Fibroblast of lung (primary cell): ENCODE measurements at regions not wholly inside any gene's neighbourhood (a gene's known extent, or its start where the extent isn't known, plus 50 kb on each side); places are given as distances from the start of the nearest gene placed in this dataset.

ENCODE experiments used
- DNase-seq, 2 donors: peaks; one replicate each; pipeline versions ENCODE4 v3.0.0 to v3.0.0-alpha.2; 2010; ENCODE audit warnings: low read depth in 2 of 2
- H2AFZ ChIP-seq: 2 replicates; pipeline ENCODE4 v1.5.1; 2012; ENCODE audit warnings: low read length, control low read depth, inconsistent platforms
- H3K27ac ChIP-seq: 2 replicates; pipeline ENCODE4 v1.5.1; 2011; ENCODE audit warnings: low read length, control low read depth; ENCODE audit not compliant: insufficient read depth
- H3K27me3 ChIP-seq: 2 replicates; pipeline ENCODE4 v1.5.1; 2011; ENCODE audit warnings: mild to moderate bottlenecking, low read length; ENCODE audit not compliant: control insufficient read depth, insufficient read depth
- H3K36me3 ChIP-seq: 2 replicates; pipeline ENCODE4 v1.5.1; 2011; ENCODE audit warnings: low read length; ENCODE audit not compliant: control insufficient read depth, insufficient read depth
- H3K4me1 ChIP-seq: 2 replicates; pipeline ENCODE4 v1.5.1; 2011; ENCODE audit warnings: low read length; ENCODE audit not compliant: control insufficient read depth, insufficient read depth; ENCODE audit errors: extremely low read depth
- H3K4me2 ChIP-seq: 2 replicates; pipeline ENCODE4 v1.5.1; 2011; ENCODE audit warnings: low read length, control low read depth; ENCODE audit not compliant: insufficient read depth; ENCODE audit errors: extremely low read depth
- H3K4me3 ChIP-seq, 4 experiments: fragments of 200-600 bp in 1 of 4; sonication (generic) in 1 of 4; replicated peaks in 1 of 4; 2 replicates each; pipeline ENCODE4 v1.5.1; 2011 to 2016; ENCODE audit warnings: low read length in 4 of 4, low read depth in 3 of 4, mild to moderate bottlenecking in 3 of 4, control low read depth in 2 of 4, inconsistent platforms in 1 of 4, mixed read lengths in 1 of 4; ENCODE audit not compliant: insufficient read depth in 1 of 4; ENCODE audit errors: control extremely low read depth in 1 of 4
- H3K79me2 ChIP-seq: 2 replicates; pipeline ENCODE4 v1.5.1; 2012; ENCODE audit warnings: mild to moderate bottlenecking, low read length, inconsistent platforms; ENCODE audit not compliant: control insufficient read depth, insufficient read depth
- H3K9ac ChIP-seq: 2 replicates; pipeline ENCODE4 v1.5.1; 2011; ENCODE audit warnings: mild to moderate bottlenecking, low read length, control low read depth; ENCODE audit not compliant: insufficient read depth
- H3K9me3 ChIP-seq: 2 replicates; pipeline ENCODE4 v1.5.1; 2012; ENCODE audit warnings: low read depth, low read length; ENCODE audit not compliant: control insufficient read depth, insufficient read depth
- H4K20me1 ChIP-seq: 2 replicates; pipeline ENCODE4 v1.5.1; 2011; ENCODE audit warnings: low read length; ENCODE audit not compliant: control insufficient read depth, insufficient read depth; ENCODE audit errors: extremely low read depth
- CTCF ChIP-seq, 2 donors: IDR thresholded peaks in 1 of 2; conservative IDR thresholded peaks in 1 of 2; 1 replicate in 1 of 2; 2 replicates in 1 of 2; pipeline ENCODE4 v1.5.1; 2011 to 2012; ENCODE audit warnings: low read length in 2 of 2, control low read depth in 1 of 2, inconsistent platforms in 1 of 2, low read depth in 1 of 2, mild to moderate bottlenecking in 1 of 2
- EZH2 ChIP-seq: IDR thresholded peaks from 2 replicates; pipeline ENCODE4 v1.5.1; 2012; ENCODE audit warnings: low read length, control low read depth, mild to moderate bottlenecking; ENCODE audit errors: missing control alignments

- H3K27me3 ChIP-seq, result no peaks in the 10 kb centered on the region
- no peaks in the 10 kb centered on the region for H4K20me1 ChIP-seq
- TF ChIP-seq CTCF (conservative IDR thresholded peaks at IDR 0.05 in 1 of 2, IDR thresholded peaks at IDR 0.05 in 1 of 2; ENCODE audit: low read depth in 1 of 2, low read length in 2 of 2) (no peak), EZH2 (no peak)
Measured at GRCh38 chr18:70468861-70469547, 180.2 kb downstream of the SOCS6 start.

DNA sequence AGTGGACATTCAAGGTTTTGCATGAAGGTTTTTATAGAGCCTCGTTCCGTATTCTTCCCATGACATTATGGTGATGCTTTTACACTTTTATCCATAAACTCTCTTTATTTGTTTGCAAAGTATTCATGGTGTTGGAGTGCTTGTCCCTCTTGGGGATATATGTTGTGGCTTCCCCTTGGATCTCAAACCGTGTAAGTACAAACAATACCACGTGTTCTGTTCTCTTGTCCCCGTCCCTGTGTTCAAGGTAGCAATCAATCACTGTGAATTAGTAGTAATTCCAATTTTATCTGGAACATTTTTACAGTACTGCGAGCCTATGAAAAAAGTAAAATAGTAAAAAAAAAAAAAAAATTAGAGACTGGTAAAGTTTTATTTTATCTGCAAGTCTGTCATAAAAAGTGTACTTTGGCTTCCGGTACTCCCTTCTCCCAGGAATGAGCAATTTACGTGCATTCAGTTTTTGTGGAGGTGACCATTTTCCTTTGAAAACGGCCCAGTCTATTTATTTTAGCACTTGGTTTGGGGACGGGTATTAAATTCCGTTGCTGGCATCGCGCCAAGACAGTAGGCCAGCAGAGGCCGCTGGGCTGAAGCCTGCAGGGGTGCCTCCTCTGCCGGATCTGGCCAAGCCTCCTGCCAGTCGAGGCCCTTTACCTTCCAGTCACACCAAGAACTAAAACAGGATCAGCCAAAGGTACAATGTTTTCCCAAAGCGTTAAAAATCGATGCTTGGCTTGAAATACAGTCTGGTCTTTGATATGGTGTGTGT lies 175.7 kb downstream of the SOCS6 start:
- no peaks in the 10 kb centered on the region for H3K4me1 ChIP-seq
- H3K79me2 ChIP-seq, result no peaks in the 10 kb centered on the region
- H3K27ac ChIP-seq, result no peak overlapping the region
- no peaks in the 10 kb centered on the region for H3K9me3 ChIP-seq
- no peak overlapping the region for H3K9ac ChIP-seq
- DNase-seq, result peak; percentile 72 to 73
- peak overlapping the region in 3 of 4 experiments; percentile 20 to 63 (median 47) for H3K4me3 ChIP-seq
- peak overlapping the region; percentile 48 for H2AFZ ChIP-seq
- H4K20me1 ChIP-seq, result no peaks in the 10 kb centered on the region
- H3K36me3 ChIP-seq, result no peaks in the 10 kb centered on the region
- H3K27me3 ChIP-seq, result no peaks in the 10 kb centered on the region
- H3K4me2 ChIP-seq, result peak overlapping the region; percentile 91
- TF ChIP-seq EZH2, result no peak
- peak; percentile 15 to 48 for TF ChIP-seq CTCF (conservative IDR thresholded peaks at IDR 0.05 in 1 of 2, IDR thresholded peaks at IDR 0.05 in 1 of 2; ENCODE audit: low read depth in 1 of 2, low read length in 2 of 2)

More at GRCh38 chr18:70468861-70469547, 180.2 kb downstream of the SOCS6 start:
- no peak overlapping the region for H3K27ac ChIP-seq
- DNase-seq, result no peak
- H3K9ac ChIP-seq, result no peak overlapping the region
- H3K79me2 ChIP-seq, result no peaks in the 10 kb centered on the region
- H3K36me3 ChIP-seq, result no peaks in the 10 kb centered on the region
- H3K4me3 ChIP-seq, result no peak overlapping the region
- no peaks in the 10 kb centered on the region for H3K9me3 ChIP-seq
- H2AFZ ChIP-seq, result no peak overlapping the region
- no peaks in the 10 kb centered on the region for H3K4me1 ChIP-seq
- no peak overlapping the region for H3K4me2 ChIP-seq

DNA sequence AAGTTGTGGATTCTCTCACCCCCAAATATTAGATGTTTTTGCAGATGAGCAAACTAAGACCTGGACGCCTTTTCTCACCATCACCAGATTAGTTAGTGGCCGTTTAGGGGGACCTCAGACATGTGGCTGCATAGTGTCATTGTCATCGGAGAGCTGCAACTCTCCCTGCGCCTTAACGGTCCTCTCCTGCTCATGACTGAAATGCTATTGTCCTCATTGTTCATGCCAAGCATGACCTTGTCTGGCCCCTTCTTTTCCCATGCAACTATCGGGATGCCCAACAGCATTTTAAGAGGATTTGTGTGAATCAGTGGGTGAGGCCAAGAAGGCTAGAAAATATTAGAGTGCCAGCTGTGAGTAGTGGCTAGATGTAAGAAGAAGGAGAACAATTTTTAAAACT lies 174.2 kb downstream of the SOCS6 start:
- DNase-seq, result no peak
- no peak overlapping the region for H3K27ac ChIP-seq
- H2AFZ ChIP-seq, result no peak overlapping the region
- H3K36me3 ChIP-seq, result no peaks in the 10 kb centered on the region
- no peaks in the 10 kb centered on the region for H3K4me1 ChIP-seq
- H3K79me2 ChIP-seq, result no peaks in the 10 kb centered on the region
- TF ChIP-seq EZH2, result no peak
- no peaks in the 10 kb centered on the region for H4K20me1 ChIP-seq
- H3K4me3 ChIP-seq, result no peak overlapping the region
- no peak overlapping the region for H3K9ac ChIP-seq
- H3K9me3 ChIP-seq, result no peaks in the 10 kb centered on the region
- no peaks in the 10 kb centered on the region for H3K27me3 ChIP-seq
- H3K4me2 ChIP-seq, result no peak overlapping the region
